BJ (cell line): ENCODE measurements at regions not wholly inside any gene's neighbourhood (a gene's known extent, or its start where the extent isn't known, plus 50 kb on each side); places are given as distances from the start of the nearest gene placed in this dataset.

Experiments
- CTCF ChIA-PET: fragments of 350-600 bp; formaldehyde crosslinking; extraction: SDS; loops from one replicate; lab custom pipeline; 2021; ENCODE audit warnings: antibody characterized with exemption, inconsistent platforms; lab: Yijun Ruan, JAX
- POLR2A ChIA-PET: fragments of 300-600 bp; sonication (Branson Sonifier 250); formaldehyde crosslinking; extraction: SDS; loops from one replicate; lab custom pipeline; 2021; ENCODE audit warnings: antibody characterized with exemption; lab: Charles Lee
- DNase-seq: peaks from one replicate; pipeline ENCODE4 v3.0.0-alpha.2; 2011; ENCODE audit warnings: low read depth
- H3K27me3 ChIP-seq: 2 replicates; pipeline ENCODE4 v1.6.0; 2011; ENCODE audit warnings: low read length; ENCODE audit not compliant: control insufficient read depth, insufficient read depth
- H3K36me3 ChIP-seq: 2 replicates; pipeline ENCODE4 v1.5.1; 2011; ENCODE audit warnings: low read length; ENCODE audit not compliant: control insufficient read depth, insufficient read depth
- H3K4me3 ChIP-seq: 2 replicates; pipeline ENCODE4 v1.5.1; 2011; ENCODE audit warnings: low read depth, mild to moderate bottlenecking, control low read depth, low read length
- TF ChIP-seq, protein P1 (sequence below): IDR thresholded peaks from 2 replicates; pipeline ENCODE4 v1.5.1; 2011; ENCODE audit warnings: low read depth, mild to moderate bottlenecking, control low read depth, inconsistent platforms, low read length, moderate library complexity; ENCODE audit not compliant: insufficient read depth

DNA sequence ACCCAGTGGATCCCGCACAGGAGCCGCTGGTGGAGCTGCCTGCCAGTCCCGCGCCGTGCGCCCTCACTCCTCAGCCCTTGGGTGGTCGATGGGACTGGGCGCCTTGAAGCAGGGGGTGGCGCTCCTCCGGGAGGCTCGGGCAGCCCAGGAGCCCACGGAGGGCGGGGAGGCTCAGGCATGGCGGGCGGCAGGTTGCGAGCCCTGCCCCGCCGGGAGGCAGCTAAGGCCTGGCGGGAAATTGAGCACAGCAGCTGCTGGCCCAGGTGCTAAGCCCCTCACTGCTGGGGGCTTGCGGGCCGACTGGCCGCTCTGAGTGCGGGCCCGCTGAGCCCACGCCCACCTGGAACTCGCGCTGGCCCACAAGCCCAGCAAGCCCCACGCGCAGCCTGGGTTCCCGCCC, 127.1 kb upstream of the TMEM164 start:
- H3K4me3 ChIP-seq = no peak overlapping the region
- H3K36me3 ChIP-seq = no peaks in the 10 kb centered on the region
- TF ChIP-seq, protein P1, sequence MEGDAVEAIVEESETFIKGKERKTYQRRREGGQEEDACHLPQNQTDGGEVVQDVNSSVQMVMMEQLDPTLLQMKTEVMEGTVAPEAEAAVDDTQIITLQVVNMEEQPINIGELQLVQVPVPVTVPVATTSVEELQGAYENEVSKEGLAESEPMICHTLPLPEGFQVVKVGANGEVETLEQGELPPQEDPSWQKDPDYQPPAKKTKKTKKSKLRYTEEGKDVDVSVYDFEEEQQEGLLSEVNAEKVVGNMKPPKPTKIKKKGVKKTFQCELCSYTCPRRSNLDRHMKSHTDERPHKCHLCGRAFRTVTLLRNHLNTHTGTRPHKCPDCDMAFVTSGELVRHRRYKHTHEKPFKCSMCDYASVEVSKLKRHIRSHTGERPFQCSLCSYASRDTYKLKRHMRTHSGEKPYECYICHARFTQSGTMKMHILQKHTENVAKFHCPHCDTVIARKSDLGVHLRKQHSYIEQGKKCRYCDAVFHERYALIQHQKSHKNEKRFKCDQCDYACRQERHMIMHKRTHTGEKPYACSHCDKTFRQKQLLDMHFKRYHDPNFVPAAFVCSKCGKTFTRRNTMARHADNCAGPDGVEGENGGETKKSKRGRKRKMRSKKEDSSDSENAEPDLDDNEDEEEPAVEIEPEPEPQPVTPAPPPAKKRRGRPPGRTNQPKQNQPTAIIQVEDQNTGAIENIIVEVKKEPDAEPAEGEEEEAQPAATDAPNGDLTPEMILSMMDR = no peak
- POLR2A ChIA-PET = no interaction called here
- H3K27me3 ChIP-seq = no peaks in the 10 kb centered on the region
- CTCF ChIA-PET = no interaction called here
- no peak for DNase-seq

DNA sequence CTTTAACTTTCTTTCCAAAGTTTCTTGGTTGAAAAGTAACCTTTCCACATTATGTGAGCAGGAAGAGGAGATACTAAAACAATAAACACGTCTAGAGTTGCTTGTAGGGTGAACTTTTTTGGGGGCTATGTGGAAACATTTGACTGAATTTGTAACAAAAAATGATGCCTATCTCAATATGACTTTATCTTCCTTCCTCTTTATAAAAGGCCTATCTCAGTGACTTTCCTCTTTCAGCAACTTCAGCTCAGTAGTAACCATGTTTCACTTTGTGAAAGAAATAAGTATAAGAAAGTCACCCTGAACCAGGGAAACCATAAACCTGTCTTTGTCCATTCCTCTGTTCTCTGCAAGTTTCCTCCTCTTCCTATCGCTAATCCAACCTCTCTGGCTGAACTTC, 124.7 kb upstream of the TMEM164 start:
- Histone ChIP-seq H3K27me3 (no peaks in the 10 kb centered on the region), H3K36me3 (no peaks in the 10 kb centered on the region), H3K4me3 (no peak overlapping the region)
- POLR2A ChIA-PET = no interaction called here
- TF ChIP-seq, protein P1 = no peak
- DNase-seq = no peak
- CTCF ChIA-PET = interaction anchor here (0.6 to 2.0 kb wide), 7 partner anchors 9 to 1263 kb away, joined by 3 to 9 read pairs (median 3); no protein-coding TSS in a partner anchor

DNA sequence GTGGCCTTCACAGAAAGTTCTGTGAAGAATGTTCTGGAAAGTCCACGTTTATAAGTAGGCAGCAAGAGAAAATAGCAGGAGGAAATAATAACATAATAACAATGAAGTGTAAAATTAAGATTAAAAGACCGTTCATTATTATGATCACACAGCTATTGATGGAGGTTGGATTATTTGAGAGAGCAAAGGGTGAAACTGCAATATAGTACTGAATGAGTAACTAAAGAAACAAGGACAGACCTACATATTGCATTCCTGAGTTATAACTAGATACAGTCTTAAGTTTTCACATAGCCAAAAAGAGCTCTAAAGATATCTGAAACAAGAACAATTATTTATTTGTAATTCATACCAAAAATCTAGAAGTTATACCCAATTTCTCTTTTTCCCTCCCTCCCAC, 122.9 kb upstream of the TMEM164 start:
- DNase-seq = no peak
- no peak overlapping the region for H3K4me3 ChIP-seq
- no peaks in the 10 kb centered on the region for H3K36me3 ChIP-seq
- POLR2A ChIA-PET = no interaction called here
- no peaks in the 10 kb centered on the region for H3K27me3 ChIP-seq
- CTCF ChIA-PET = interaction anchor here (0.7 kb wide), 1 partner anchor 395 kb away, joined by 3 read pairs; no protein-coding TSS in a partner anchor
- TF ChIP-seq, protein P1 = no peak

DNA sequence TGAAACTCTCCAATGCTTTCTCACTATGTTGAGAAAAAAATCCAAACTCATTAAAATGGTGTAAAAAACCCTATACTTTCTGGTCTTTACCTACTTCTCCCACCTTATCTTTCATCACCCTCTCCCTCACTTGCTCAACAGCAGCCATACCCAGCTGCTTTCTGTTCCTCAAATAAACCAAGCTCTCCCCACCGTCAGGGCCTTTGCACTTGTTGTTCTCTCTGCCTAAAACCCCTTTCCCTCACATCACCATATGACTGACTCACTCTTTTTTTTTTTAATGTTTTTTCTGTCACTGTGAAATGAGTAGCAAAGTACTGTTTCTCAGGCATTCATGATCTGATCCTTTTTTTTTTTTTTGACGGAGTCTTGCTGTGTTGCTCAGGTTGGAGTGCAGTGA, 122.3 kb upstream of the TMEM164 start:
- POLR2A ChIA-PET = no interaction called here

DNA sequence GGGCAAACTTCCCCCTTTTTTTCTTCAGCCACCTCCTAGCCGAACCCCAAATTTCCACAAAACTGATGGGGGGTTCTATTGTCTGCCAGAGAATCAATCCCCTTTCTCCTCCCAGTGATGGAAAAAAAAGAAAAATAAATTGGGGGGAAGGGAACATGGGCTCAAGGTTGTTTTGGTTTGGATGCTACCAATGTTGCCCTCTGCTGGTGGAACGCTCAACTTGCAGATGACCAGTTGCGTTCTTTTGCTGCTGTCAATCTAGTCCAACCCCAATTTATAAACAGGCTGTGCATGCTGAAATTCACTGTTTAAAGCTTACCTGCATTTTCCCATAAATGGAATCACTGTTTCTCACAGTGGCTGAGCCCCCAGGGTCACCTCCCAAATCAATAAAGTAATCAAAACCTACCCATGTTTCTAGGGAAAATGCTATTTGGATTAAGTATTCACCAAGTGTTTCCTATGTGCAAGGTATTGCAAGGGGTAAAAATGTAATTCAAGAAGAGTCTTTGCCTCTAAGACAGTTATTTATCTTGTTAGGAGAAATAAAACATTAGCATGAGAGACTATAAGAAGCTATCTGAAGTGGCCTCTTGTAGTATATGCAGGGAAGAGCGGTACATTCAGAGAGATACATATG, 116.7 kb upstream of the TMEM164 start:
- no peak for DNase-seq
- no peaks in the 10 kb centered on the region for H3K27me3 ChIP-seq
- ChIA-PET CTCF (interaction anchor here (1.0 to 7.5 kb wide), 5 partner anchors 8 to 401 kb away, joined by 3 to 90 read pairs (median 6); no protein-coding TSS in a partner anchor), POLR2A (no interaction called here)
- H3K36me3 ChIP-seq = no peaks in the 10 kb centered on the region
- no peak overlapping the region for H3K4me3 ChIP-seq
- TF ChIP-seq, protein P1 = peak; percentile 67

More for the DNA sequence above, 122.3 kb upstream of the TMEM164 start:
- DNase-seq = no peak
- CTCF ChIA-PET = interaction anchor here (0.6 to 1.2 kb wide), 2 partner anchors 10 to 705 kb away, joined by 3 read pairs; no protein-coding TSS in a partner anchor
- Histone ChIP-seq H3K27me3 (no peaks in the 10 kb centered on the region), H3K36me3 (no peaks in the 10 kb centered on the region), H3K4me3 (no peak overlapping the region)
- TF ChIP-seq, protein P1 = no peak
